CD4-positive, alpha-beta T cell (primary cell): ENCODE measurements at regions not wholly inside any gene's neighbourhood (a gene's known extent, or its start where the extent isn't known, plus 50 kb on each side); places are given as distances from the start of the nearest gene placed in this dataset.

Source experiments
- ATAC-seq: fragments of 200-7000 bp; cut with Tn5 transposase; one replicate; pipeline ENCODE4 v1.10.0; 2022; ENCODE audit warnings: mild to moderate bottlenecking; ENCODE audit not compliant: poor library complexity
- CTCF ChIA-PET: fragments of 350-600 bp; sonication (Branson Sonifier 250); formaldehyde crosslinking; loops from one replicate; lab custom pipeline; 2021; ENCODE audit warnings: antibody characterized with exemption, inconsistent platforms; lab: Charles Lee
- POLR2A ChIA-PET: fragments of 350-600 bp; sonication (Branson Sonifier 250); formaldehyde crosslinking; loops from one replicate; lab custom pipeline; 2021; ENCODE audit warnings: antibody characterized with exemption, inconsistent platforms; lab: Charles Lee
- DNase-seq, 14 experiments: peaks; one replicate each; pipeline ENCODE4 v3.0.0-alpha.2; 2013 to 2020; ENCODE audit warnings: mixed read lengths in 2 of 14
- H3K27ac ChIP-seq, 2 donors: one replicate each; pipeline versions ENCODE4 v1.5.1 to v1.7.0; 2013; ENCODE audit warnings: low read length in 2 of 2, low read depth in 1 of 2, mild to moderate bottlenecking in 1 of 2
- H3K27me3 ChIP-seq, 2 experiments: 1 replicate in 1 of 2; 2 replicates in 1 of 2; pipeline versions ENCODE4 v1.6.1 to v1.7.0; 2013; ENCODE audit warnings: low read length in 2 of 2, control low read depth in 1 of 2, mild to moderate bottlenecking in 1 of 2, moderate library complexity in 1 of 2; ENCODE audit not compliant: insufficient read depth in 2 of 2, control insufficient read depth in 1 of 2
- H3K36me3 ChIP-seq: one replicate; pipeline ENCODE4 v1.6.1; 2013; ENCODE audit warnings: low read length, control low read depth; ENCODE audit not compliant: insufficient read depth
- H3K4me1 ChIP-seq: one replicate; pipeline ENCODE4 v1.6.1; 2013; ENCODE audit warnings: low read length, control low read depth; ENCODE audit not compliant: insufficient read depth
- H3K4me3 ChIP-seq: one replicate; pipeline ENCODE4 v1.5.1; 2013; ENCODE audit warnings: mild to moderate bottlenecking, low read length, moderate library complexity
- H3K9me3 ChIP-seq, 2 experiments: 1 replicate in 1 of 2; 2 replicates in 1 of 2; pipeline versions ENCODE4 v1.6.1 to v1.7.0; 2013; ENCODE audit warnings: low read length in 2 of 2, mild to moderate bottlenecking in 2 of 2, control low read depth in 1 of 2, moderate library complexity in 1 of 2; ENCODE audit not compliant: control insufficient read depth in 1 of 2, insufficient read depth in 1 of 2
- H3K27ac Mint-ChIP-seq: one replicate; pipeline ENCODE4 v1.8.0; 2020; ENCODE audit warnings: mixed read lengths
- H3K27me3 Mint-ChIP-seq: one replicate; pipeline ENCODE4 v1.8.0; 2021; ENCODE audit warnings: mixed read lengths
- H3K36me3 Mint-ChIP-seq: one replicate; pipeline ENCODE4 v1.8.0; 2021; ENCODE audit warnings: low read depth, mixed read lengths
- H3K4me1 Mint-ChIP-seq: one replicate; pipeline ENCODE4 v1.8.0; 2021; ENCODE audit warnings: low read depth, mixed read lengths
- H3K4me3 Mint-ChIP-seq: one replicate; pipeline ENCODE4 v1.8.0; 2020; ENCODE audit warnings: mild to moderate bottlenecking, mixed read lengths
- H3K9me3 Mint-ChIP-seq: one replicate; pipeline ENCODE4 v1.8.0; 2020; ENCODE audit warnings: mixed read lengths
- CTCF ChIP-seq: fragments of 200-600 bp; IDR thresholded peaks from one replicate; pipeline ENCODE4 v1.8.0; 2022; ENCODE audit warnings: antibody characterized with exemption, mild to moderate bottlenecking
- intact Hi-C, 2 experiments: fragments of 100-400 bp; cut with DNase I in 1 of 2; cut with micrococcal nuclease in 1 of 2; formaldehyde crosslinking; loops; one replicate each; pipeline versions ENCODE4 v1.15.1 to v1.9.0; 2023 to 2025; cut with DNase I, micrococcal nuclease

- no peak overlapping the region for H3K4me3 Mint-ChIP-seq
- TF ChIP-seq CTCF = no peak
- no peaks in the 10 kb centered on the region for H3K4me1 Mint-ChIP-seq
Measured at GRCh38 chr11:94671553-94672366, 96.4 kb upstream of the AMOTL1 start.

GRCh38 chr11:94672636-94673035 is 95.5 kb upstream of the AMOTL1 start:
- Histone ChIP-seq H3K4me3 (no peak overlapping the region), H3K27me3 (peaks cover 0 to 2% of the 10 kb centered on the region in 2 experiments), H3K4me1 (no peaks in the 10 kb centered on the region), H3K9me3 (peaks cover 0 to 5% of the 10 kb centered on the region in 2 experiments), H3K36me3 (no peaks in the 10 kb centered on the region), H3K27ac (no peak overlapping the region)
- ChIA-PET POLR2A (no interaction called here), CTCF (no interaction called here)
- Mint-ChIP-seq H3K9me3 (no peaks in the 10 kb centered on the region), H3K27ac (no peak overlapping the region), H3K4me3 (no peak overlapping the region), H3K36me3 (no peaks in the 10 kb centered on the region), H3K4me1 (no peaks in the 10 kb centered on the region), H3K27me3 (no peaks in the 10 kb centered on the region)
- TF ChIP-seq CTCF = no peak
- intact Hi-C loops = no loop called here
- ATAC-seq (no peak), DNase-seq (no peak)

More at GRCh38 chr11:94671553-94672366, 96.4 kb upstream of the AMOTL1 start:
- intact Hi-C loops = no loop called here
- no peak overlapping the region for H3K4me3 ChIP-seq
- H3K27me3 ChIP-seq = peaks cover 0 to 2% of the 10 kb centered on the region in 2 experiments
- ATAC-seq = no peak
- ChIA-PET POLR2A (no interaction called here), CTCF (no interaction called here)
- no peaks in the 10 kb centered on the region for H3K9me3 Mint-ChIP-seq
- H3K27ac Mint-ChIP-seq = no peak overlapping the region
- no peaks in the 10 kb centered on the region for H3K36me3 ChIP-seq
- peaks cover 0 to 5% of the 10 kb centered on the region in 2 experiments for H3K9me3 ChIP-seq
- no peaks in the 10 kb centered on the region for H3K36me3 Mint-ChIP-seq
- H3K4me1 ChIP-seq = no peaks in the 10 kb centered on the region
- no peaks in the 10 kb centered on the region for H3K27me3 Mint-ChIP-seq
- no peak overlapping the region for H3K27ac ChIP-seq
- DNase-seq = no peak

- H3K27me3 ChIP-seq = peaks cover 0 to 2% of the 10 kb centered on the region in 2 experiments
- intact Hi-C loops = no loop called here
- Mint-ChIP-seq H3K4me1 (no peaks in the 10 kb centered on the region), H3K9me3 (no peaks in the 10 kb centered on the region), H3K4me3 (no peak overlapping the region), H3K36me3 (no peaks in the 10 kb centered on the region), H3K27ac (no peak overlapping the region), H3K27me3 (no peaks in the 10 kb centered on the region)
- no peaks in the 10 kb centered on the region for H3K4me1 ChIP-seq
- no peak overlapping the region for H3K27ac ChIP-seq
- ATAC-seq (no peak), DNase-seq (no peak)
- TF ChIP-seq CTCF = no peak
- peaks cover 0 to 5% of the 10 kb centered on the region in 2 experiments for H3K9me3 ChIP-seq
- no peaks in the 10 kb centered on the region for H3K36me3 ChIP-seq
- ChIA-PET CTCF (no interaction called here), POLR2A (no interaction called here)
- no peak overlapping the region for H3K4me3 ChIP-seq
Measured at GRCh38 chr11:94673386-94673785, 94.8 kb upstream of the AMOTL1 start.
